B cell (primary cell): ENCODE measurements at regions not wholly inside any gene's neighbourhood (a gene's known extent, or its start where the extent isn't known, plus 50 kb on each side); places are given as distances from the start of the nearest gene placed in this dataset.

Source experiments
- CTCF ChIP-seq: fragments of 200-600 bp; IDR thresholded peaks from one replicate; pipeline ENCODE4 v1.8.0; 2022; ENCODE audit warnings: antibody characterized with exemption, mild to moderate bottlenecking
- EZH2 ChIP-seq: IDR thresholded peaks from 2 replicates; pipeline ENCODE4 v1.6.1; 2012; ENCODE audit warnings: borderline replicate concordance, low read depth, mild to moderate bottlenecking, moderate library complexity, low read length; ENCODE audit not compliant: insufficient read depth, poor library complexity, severe bottlenecking

GRCh38 chr7:27464970-27465369, 197.7 kb downstream of the HIBADH start:
- TF ChIP-seq CTCF (no peak), EZH2 (no peak)
